Fibroblast of villous mesenchyme (primary cell): ENCODE measurements at regions not wholly inside any gene's neighbourhood (a gene's known extent, or its start where the extent isn't known, plus 50 kb on each side); places are given as distances from the start of the nearest gene placed in this dataset.
"Not testable (repeated sequence)": the region's sequence is repeated elsewhere in the genome, so short reads cannot be mapped to it uniquely, and the experiment has no call there.

Experiments
- DNase-seq: peaks from one replicate; pipeline ENCODE4 v3.0.0-alpha.2; 2010; ENCODE audit warnings: low read depth
- H3K4me3 ChIP-seq: 2 replicates; pipeline ENCODE4 v1.5.1; 2011; ENCODE audit warnings: low read depth, mild to moderate bottlenecking, low read length
- TF ChIP-seq, protein P1 (sequence below): IDR thresholded peaks from 2 replicates; pipeline ENCODE4 v1.5.1; 2012; ENCODE audit warnings: low read depth, mild to moderate bottlenecking, low read length; ENCODE audit not compliant: insufficient read depth

DNA sequence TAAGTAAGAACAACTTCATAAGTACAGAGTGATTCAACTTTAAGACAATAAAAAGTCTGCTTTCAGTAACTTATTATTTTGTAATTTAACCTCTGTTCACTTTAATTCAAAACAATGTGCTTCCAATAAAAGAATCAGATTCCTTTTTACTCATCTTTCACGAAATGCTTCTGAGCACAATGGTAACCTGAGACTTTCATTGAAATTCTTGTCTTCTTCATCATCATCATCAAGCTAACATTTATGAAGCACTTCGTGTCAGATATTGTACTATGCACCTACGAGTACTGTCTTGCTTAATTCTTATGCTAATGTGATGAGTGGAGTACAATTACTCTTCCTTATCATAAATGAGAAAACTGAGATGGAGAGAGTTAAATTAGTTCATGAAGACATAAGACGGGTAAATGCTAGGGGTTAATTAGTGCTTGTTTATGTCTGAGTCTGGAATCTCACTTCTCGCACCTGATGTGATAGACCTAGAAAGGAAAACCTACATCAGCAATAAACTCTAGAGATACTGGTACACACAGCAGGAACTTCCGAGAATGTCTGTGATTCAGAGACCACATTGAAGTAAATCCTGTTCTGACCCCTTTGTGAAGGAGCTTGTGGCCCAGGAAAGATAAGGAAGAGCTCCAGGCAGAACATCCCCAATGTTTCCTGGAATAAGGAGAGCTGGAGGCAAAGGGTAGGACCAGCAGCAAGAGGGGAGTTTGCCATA, 227.6 kb upstream of the ETAA1 start:
- no peak overlapping the region for H3K4me3 ChIP-seq
- peak; percentile 39 for DNase-seq
- TF ChIP-seq, protein P1, sequence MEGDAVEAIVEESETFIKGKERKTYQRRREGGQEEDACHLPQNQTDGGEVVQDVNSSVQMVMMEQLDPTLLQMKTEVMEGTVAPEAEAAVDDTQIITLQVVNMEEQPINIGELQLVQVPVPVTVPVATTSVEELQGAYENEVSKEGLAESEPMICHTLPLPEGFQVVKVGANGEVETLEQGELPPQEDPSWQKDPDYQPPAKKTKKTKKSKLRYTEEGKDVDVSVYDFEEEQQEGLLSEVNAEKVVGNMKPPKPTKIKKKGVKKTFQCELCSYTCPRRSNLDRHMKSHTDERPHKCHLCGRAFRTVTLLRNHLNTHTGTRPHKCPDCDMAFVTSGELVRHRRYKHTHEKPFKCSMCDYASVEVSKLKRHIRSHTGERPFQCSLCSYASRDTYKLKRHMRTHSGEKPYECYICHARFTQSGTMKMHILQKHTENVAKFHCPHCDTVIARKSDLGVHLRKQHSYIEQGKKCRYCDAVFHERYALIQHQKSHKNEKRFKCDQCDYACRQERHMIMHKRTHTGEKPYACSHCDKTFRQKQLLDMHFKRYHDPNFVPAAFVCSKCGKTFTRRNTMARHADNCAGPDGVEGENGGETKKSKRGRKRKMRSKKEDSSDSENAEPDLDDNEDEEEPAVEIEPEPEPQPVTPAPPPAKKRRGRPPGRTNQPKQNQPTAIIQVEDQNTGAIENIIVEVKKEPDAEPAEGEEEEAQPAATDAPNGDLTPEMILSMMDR: no peak

DNA sequence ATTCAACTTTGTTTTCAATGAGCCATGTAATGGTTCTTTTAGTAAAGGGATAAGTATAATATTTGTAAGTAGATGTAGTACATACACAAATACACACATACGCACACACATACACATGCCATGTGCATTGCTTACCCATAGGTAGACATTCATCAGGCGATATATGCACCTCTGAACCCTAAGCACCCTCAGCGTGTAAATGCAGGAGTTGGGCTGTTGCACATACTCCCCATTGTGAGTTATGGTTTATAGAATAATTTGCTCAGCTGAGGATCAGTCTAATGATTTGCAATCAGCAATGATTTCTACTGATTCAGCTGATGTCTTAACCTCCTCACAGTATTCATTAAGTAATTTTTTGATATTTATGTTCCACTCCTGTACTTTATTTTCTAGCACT, 217.6 kb upstream of the ETAA1 start:
- TF ChIP-seq, protein P1: no peak
- DNase-seq: no peak
- H3K4me3 ChIP-seq: no peak overlapping the region

DNA sequence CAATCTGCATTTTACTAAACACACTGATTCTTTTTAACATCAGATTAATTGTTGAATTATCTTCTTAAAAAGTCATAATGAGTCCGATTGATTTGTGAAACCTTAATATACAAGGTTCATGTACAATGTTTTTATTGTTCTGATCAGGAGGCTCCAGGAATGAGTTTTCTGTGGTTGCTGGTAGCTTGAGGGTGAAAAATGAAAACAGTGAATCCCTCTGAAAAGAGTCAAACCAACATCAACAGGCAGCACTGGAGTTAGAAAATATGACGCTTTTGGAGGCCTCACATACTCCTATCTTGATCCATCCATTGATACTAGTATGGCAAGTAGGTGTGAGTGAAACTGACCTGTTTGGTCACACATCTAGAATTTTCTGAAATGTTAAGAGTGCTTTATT, 216.3 kb upstream of the ETAA1 start:
- TF ChIP-seq, protein P1: no peak
- DNase-seq: no peak

DNA sequence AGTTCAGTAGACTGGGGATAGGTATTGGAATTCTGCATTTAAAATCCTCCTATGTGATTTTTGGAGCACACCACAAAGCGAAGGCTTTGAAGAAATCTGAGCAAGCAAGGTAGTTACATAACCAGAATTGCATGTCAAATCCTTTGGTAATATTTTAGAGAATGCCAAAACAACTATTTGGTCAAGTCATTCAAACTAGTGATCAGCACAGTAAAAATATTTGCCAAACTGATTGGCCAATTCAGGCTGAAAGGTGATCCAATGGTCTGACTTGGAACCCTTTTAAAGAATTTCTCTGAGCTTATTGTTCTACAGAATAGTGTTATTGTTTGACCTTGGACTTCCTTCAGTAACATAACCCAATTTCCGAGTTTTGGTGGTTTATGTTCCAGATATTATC, 214.2 kb upstream of the ETAA1 start:
- H3K4me3 ChIP-seq: no peak overlapping the region
- TF ChIP-seq, protein P1: no peak
- DNase-seq: no peak

More for the DNA sequence above, 216.3 kb upstream of the ETAA1 start:
- no peak overlapping the region for H3K4me3 ChIP-seq

DNA sequence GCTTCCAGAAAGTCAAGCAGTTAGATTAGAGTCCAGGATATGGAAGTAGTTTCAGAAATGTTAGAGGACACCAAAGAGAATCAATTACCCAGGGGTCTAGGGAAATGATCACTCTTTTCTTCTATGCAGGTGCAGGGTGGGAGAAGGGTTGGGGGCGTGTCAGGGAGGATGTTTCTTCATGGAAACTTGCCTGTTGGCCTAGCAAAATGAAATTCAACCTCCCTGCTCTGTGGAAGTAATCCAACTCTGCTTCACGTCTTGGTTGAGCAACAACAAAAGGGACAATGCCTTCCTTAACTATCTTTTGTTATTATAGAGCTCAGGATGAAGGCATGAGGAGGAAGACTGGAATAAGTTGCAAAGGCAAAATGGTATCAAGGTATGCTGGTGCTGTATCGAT, 210.8 kb upstream of the ETAA1 start:
- TF ChIP-seq, protein P1: no peak
- DNase-seq: no peak
- H3K4me3 ChIP-seq: no peak overlapping the region

DNA sequence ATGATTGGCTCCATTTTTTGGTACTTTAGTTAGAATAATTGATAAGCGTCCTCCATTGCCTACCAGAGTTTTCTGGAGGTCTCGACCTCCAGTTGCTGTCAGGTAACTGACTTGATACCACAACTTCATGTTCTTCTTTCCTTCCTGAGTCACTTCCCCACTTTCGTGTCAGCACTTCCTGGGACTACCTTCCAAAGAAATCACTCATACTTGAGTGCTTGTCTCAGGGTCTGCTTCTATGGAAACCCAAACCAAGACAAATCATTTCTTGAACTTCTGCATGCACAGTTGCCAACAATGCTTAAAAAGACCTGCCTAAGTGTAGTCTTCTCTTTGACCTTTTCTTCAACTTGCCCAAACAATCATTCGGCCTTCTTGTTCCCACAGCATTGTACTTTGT, 210.3 kb upstream of the ETAA1 start:
- DNase-seq: no peak
- H3K4me3 ChIP-seq: no peak overlapping the region
- TF ChIP-seq, protein P1: no peak

DNA sequence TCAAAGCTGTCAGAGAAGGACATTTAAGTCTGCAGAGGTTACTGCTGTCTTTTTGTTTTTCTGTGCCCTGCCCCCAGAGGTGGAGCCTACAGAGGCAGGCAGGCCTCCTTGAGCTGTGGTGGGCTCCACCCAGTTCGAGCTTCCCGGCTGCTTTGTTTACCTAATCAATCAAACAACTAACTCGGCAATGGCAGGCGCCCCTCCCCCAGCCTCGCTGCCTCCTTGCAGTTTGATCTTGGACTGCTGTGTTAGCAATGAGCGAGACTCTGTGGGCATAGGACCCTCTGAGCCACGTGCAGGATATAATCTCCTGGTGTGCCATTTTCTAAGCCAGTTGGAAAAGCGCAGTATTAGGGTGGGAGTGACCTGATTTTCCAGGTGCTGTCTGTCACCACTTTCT, 201.8 kb upstream of the ETAA1 start:
- not testable (repeated sequence) for DNase-seq, H3K4me3 ChIP-seq
